PC-3 (cell line): ENCODE measurements at regions not wholly inside any gene's neighbourhood (a gene's known extent, or its start where the extent isn't known, plus 50 kb on each side); places are given as distances from the start of the nearest gene placed in this dataset.
A peak's percentile ranks its signal among the peaks of the same experiment; 100 is the strongest.
"Not testable (repeated sequence)": the region's sequence is repeated elsewhere in the genome, so short reads cannot be mapped to it uniquely, and the experiment has no call there.

ENCODE experiments used
- ATAC-seq: fragments of 200-7000 bp; cut with Tn5 transposase; 2 replicates; pipeline ENCODE4 v1.9.1; 2020; ENCODE audit warnings: mild to moderate bottlenecking, moderate library complexity
- BruUV-seq: library from RNA; stranded (reverse); fragments of 400-500 nt; replicated peaks from 2 replicates; lab custom pipeline; 2021; lab: Mats Ljungman, UMichigan
- CTCF ChIA-PET: fragments of 300-600 bp; sonication (Branson Sonifier 250); formaldehyde crosslinking; loops from one replicate; lab custom pipeline; 2022; ENCODE audit warnings: antibody characterized with exemption; lab: Charles Lee
- POLR2A ChIA-PET: fragments of 300-600 bp; sonication (Branson Sonifier 250); formaldehyde crosslinking; loops from one replicate; lab custom pipeline; 2022; ENCODE audit warnings: antibody characterized with exemption; ENCODE audit not compliant: unreplicated experiment; lab: Charles Lee
- DNase-seq: peaks from one replicate; pipeline ENCODE4 v3.0.0-alpha.2; 2015
- H2AFZ ChIP-seq: fragments of 300-600 bp; sonication (generic); 2 replicates; pipeline ENCODE4 v1.6.0; 2016; ENCODE audit warnings: antibody characterized with exemption, low read length
- H3F3A ChIP-seq: fragments of 300-600 bp; sonication (generic); one replicate; pipeline ENCODE4 v1.6.0; 2017; ENCODE audit warnings: antibody characterized with exemption, low read length, control low read depth, mild to moderate bottlenecking; ENCODE audit not compliant: unreplicated experiment
- H3K27ac ChIP-seq: fragments of 300-600 bp; sonication (generic); 2 replicates; pipeline ENCODE4 v1.5.1; 2016; ENCODE audit warnings: mild to moderate bottlenecking, low read length
- H3K27me3 ChIP-seq: fragments of 300-600 bp; sonication (generic); 2 replicates; pipeline ENCODE4 v1.6.1; 2016; ENCODE audit warnings: low read length, mixed read lengths
- H3K36me3 ChIP-seq: fragments of 300-600 bp; sonication (generic); 2 replicates; pipeline ENCODE4 v1.6.1; 2016; ENCODE audit warnings: low read depth, mixed run types, low read length, mixed read lengths
- H3K4me1 ChIP-seq: fragments of 300-600 bp; sonication (generic); 2 replicates; pipeline ENCODE4 v1.5.1; 2016; ENCODE audit warnings: low read length; ENCODE audit not compliant: insufficient read depth
- H3K4me2 ChIP-seq: fragments of 300-600 bp; sonication (generic); 2 replicates; pipeline ENCODE4 v1.6.0; 2016; ENCODE audit warnings: low read length
- H3K4me3 ChIP-seq: fragments of 300-600 bp; sonication (generic); 2 replicates; pipeline ENCODE4 v1.5.1; 2016; ENCODE audit warnings: mild to moderate bottlenecking, low read length, mixed read lengths
- H3K79me2 ChIP-seq: fragments of 300-600 bp; sonication (generic); 2 replicates; pipeline ENCODE4 v1.6.1; 2017; ENCODE audit warnings: low read length, mixed read lengths
- H3K9ac ChIP-seq: fragments of 300-600 bp; sonication (generic); 2 replicates; pipeline ENCODE4 v1.6.0; 2016; ENCODE audit warnings: mild to moderate bottlenecking, low read length
- H3K9me2 ChIP-seq: fragments of 300-600 bp; sonication (generic); replicated peaks from 2 replicates; pipeline ENCODE4 v1.6.1; 2016; ENCODE audit warnings: mixed run types, low read length, mixed read lengths
- H3K9me3 ChIP-seq: fragments of 300-600 bp; sonication (generic); 2 replicates; pipeline ENCODE4 v1.6.1; 2016; ENCODE audit warnings: low read length, mixed read lengths
- H4K20me1 ChIP-seq: fragments of 300-600 bp; sonication (generic); 2 replicates; pipeline ENCODE4 v1.6.1; 2016; ENCODE audit warnings: low read length, mixed read lengths
- EZH2 ChIP-seq: fragments of 300-600 bp; sonication (generic); IDR thresholded peaks from one replicate; pipeline ENCODE4 v1.6.1; 2017; ENCODE audit warnings: antibody characterized with exemption, mild to moderate bottlenecking, low read length; ENCODE audit not compliant: unreplicated experiment
- EZH2phosphoT487 ChIP-seq: fragments of 300-600 bp; sonication (generic); IDR thresholded peaks from 2 replicates; pipeline ENCODE4 v1.6.1; 2018; ENCODE audit warnings: mild to moderate bottlenecking, antibody characterized with exemption, low read length, borderline replicate concordance
- intact Hi-C: fragments of 100-400 bp; cut with micrococcal nuclease; formaldehyde crosslinking; loops from 2 replicates; pipeline ENCODE4 v1.9.0; 2023
- TF ChIP-seq, protein P1 (sequence below): fragments of 300-600 bp; sonication (generic); conservative IDR thresholded peaks from 2 replicates; pipeline ENCODE4 v1.5.1; 2017; ENCODE audit warnings: antibody characterized with exemption, low read depth, mild to moderate bottlenecking, low read length

GRCh38 chr12:90543841-90544240 lies 411.1 kb downstream of the CCER1 start:
- H3K79me2 ChIP-seq: no peaks in the 10 kb centered on the region
- ATAC-seq (peak; percentile 96), DNase-seq (peak; percentile 83)
- ChIA-PET CTCF (interaction anchor here (0.6 kb wide), 1 partner anchor 263 kb away, joined by 3 read pairs; no protein-coding TSS in a partner anchor), POLR2A (no interaction called here)
- peak overlapping the region; percentile 70 for H3K4me2 ChIP-seq
- no peak overlapping the region for H3K9ac ChIP-seq
- no peaks in the 10 kb centered on the region for H3K36me3 ChIP-seq
- peaks cover 3% of the 10 kb centered on the region for H3F3A ChIP-seq
- no peaks in the 10 kb centered on the region for H3K27me3 ChIP-seq
- no peaks in the 10 kb centered on the region for H3K9me2 ChIP-seq
- H3K9me3 ChIP-seq: no peaks in the 10 kb centered on the region
- no TSS peak for BruUV-seq
- peaks cover 15% of the 10 kb centered on the region for H3K4me1 ChIP-seq
- H3K4me3 ChIP-seq: peak overlapping the region; percentile 33; the same call in 1 of the 2 replicates
- H3K27ac ChIP-seq: peak overlapping the region; percentile 74
- no peaks in the 10 kb centered on the region for H4K20me1 ChIP-seq
- H2AFZ ChIP-seq: no peak overlapping the region
- TF ChIP-seq, protein P1, sequence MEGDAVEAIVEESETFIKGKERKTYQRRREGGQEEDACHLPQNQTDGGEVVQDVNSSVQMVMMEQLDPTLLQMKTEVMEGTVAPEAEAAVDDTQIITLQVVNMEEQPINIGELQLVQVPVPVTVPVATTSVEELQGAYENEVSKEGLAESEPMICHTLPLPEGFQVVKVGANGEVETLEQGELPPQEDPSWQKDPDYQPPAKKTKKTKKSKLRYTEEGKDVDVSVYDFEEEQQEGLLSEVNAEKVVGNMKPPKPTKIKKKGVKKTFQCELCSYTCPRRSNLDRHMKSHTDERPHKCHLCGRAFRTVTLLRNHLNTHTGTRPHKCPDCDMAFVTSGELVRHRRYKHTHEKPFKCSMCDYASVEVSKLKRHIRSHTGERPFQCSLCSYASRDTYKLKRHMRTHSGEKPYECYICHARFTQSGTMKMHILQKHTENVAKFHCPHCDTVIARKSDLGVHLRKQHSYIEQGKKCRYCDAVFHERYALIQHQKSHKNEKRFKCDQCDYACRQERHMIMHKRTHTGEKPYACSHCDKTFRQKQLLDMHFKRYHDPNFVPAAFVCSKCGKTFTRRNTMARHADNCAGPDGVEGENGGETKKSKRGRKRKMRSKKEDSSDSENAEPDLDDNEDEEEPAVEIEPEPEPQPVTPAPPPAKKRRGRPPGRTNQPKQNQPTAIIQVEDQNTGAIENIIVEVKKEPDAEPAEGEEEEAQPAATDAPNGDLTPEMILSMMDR: no peak
- TF ChIP-seq EZH2: no peak
- no peak for TF ChIP-seq EZH2phosphoT487
- intact Hi-C loops: no loop called here

DNA sequence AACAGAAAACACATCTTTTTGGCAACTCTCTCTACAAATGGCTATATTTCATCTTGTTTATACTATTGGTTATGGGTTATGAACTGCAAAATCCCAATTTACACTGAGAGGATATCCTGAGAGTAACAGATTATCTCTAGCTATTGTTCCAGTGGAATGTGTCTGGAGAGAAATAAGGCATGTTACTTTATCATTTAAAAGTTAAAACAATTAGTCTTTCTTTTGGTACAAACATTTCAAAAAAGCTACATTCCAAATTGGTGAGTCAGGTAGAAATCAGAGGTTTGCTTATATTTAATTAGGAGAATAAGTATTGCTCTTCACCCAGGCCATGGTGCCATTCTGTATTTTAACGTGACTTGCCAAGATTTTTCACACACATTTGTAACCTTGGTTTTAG lies 411.6 kb downstream of the CCER1 start:
- Histone ChIP-seq H3K4me2 (peak overlapping the region; percentile 70), H3K27ac (peak overlapping the region; percentile 74), H3K27me3 (no peaks in the 10 kb centered on the region), H3K4me1 (peaks cover 15% of the 10 kb centered on the region), H4K20me1 (no peaks in the 10 kb centered on the region), H3K4me3 (peak overlapping the region; percentile 33; the same call in 1 of the 2 replicates), H2AFZ (no peak overlapping the region), H3K79me2 (no peaks in the 10 kb centered on the region), H3K9me2 (no peaks in the 10 kb centered on the region), H3K9ac (no peak overlapping the region), H3K36me3 (no peaks in the 10 kb centered on the region), H3K9me3 (no peaks in the 10 kb centered on the region), H3F3A (peaks cover 3% of the 10 kb centered on the region)
- CTCF ChIA-PET: no interaction called here
- TF ChIP-seq EZH2phosphoT487 (no peak), EZH2 (no peak)
- TF ChIP-seq, protein P1: no peak
- intact Hi-C loops: no loop called here
- DNase-seq (peak; percentile 66), ATAC-seq (peak; percentile 68)
- POLR2A ChIA-PET: no interaction called here
- BruUV-seq: no TSS peak

- intact Hi-C loops, BruUV-seq, H3K36me3 ChIP-seq, H4K20me1 ChIP-seq, H3K9me3 ChIP-seq, H3K4me3 ChIP-seq, H3K79me2 ChIP-seq, H3K9me2 ChIP-seq, H3K9ac ChIP-seq, POLR2A ChIA-PET, DNase-seq, H3K27me3 ChIP-seq, H3F3A ChIP-seq, CTCF ChIA-PET, H2AFZ ChIP-seq: not testable (repeated sequence)
- peak overlapping the region; percentile 70 for H3K4me2 ChIP-seq
- H3K27ac ChIP-seq: peak overlapping the region; percentile 74
- H3K4me1 ChIP-seq: peaks cover 15% of the 10 kb centered on the region
- peak; percentile 80 for ATAC-seq
These were observed 412.1 kb downstream of the CCER1 start for GRCh38 chr12:90542852-90543251.

DNA sequence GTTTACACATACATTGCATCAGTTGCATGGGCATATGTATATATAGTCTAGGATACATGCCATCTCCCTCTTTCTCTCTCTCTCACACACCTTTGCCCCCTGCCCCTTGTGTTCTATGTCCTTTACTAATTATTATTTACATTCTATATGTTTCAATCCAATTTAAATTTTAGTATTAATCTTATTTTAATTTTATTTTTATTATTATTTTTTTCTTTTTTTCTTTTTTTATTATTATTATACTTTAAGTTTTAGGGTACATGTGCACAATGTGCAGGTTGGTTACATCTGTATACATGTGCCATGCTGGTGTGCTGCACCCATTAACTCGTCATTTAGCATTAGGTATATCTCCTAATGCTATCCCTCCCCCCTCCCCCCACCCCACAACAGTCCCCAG lies 421.1 kb downstream of the CCER1 start:
- H3K79me2 ChIP-seq, H3K27me3 ChIP-seq, H3K9me3 ChIP-seq, H4K20me1 ChIP-seq, H3F3A ChIP-seq, CTCF ChIA-PET, H2AFZ ChIP-seq, H3K9me2 ChIP-seq, DNase-seq, H3K9ac ChIP-seq, H3K4me2 ChIP-seq, POLR2A ChIA-PET, BruUV-seq, H3K36me3 ChIP-seq, ATAC-seq, H3K27ac ChIP-seq, intact Hi-C loops, H3K4me3 ChIP-seq, H3K4me1 ChIP-seq: not testable (repeated sequence)
